ENCODE measurements at regions not wholly inside any gene's neighbourhood (a gene's known extent, or its start where the extent isn't known, plus 50 kb on each side); places are given as distances from the start of the nearest gene placed in this dataset.
"Not testable (repeated sequence)": the region's sequence is repeated elsewhere in the genome, so short reads cannot be mapped to it uniquely, and the experiment has no call there.

GRCh38 chr10:113497198-113497597 is 55.7 kb upstream of the HABP2 start:
- Histone ChIP-seq H3K27ac (no peak overlapping the region), H3K4me3 (no peak overlapping the region), H3K4me1 (no peaks in the 10 kb centered on the region), H3K36me3 (no peaks in the 10 kb centered on the region), H3K9me3 (no peaks in the 10 kb centered on the region), H3K9ac (ENCODE audit: low read depth in 2 of 2, low read length in 2 of 2) (no peak overlapping the region), H3K27me3 (no peaks in the 10 kb centered on the region)
- intact Hi-C loops (cut with DNase I) = no loop called here
- TF ChIP-seq CTCF (IDR thresholded peaks at IDR 0.05) = no peak
- no peak for DNase-seq

- Histone ChIP-seq H3K36me3 (no peaks in the 10 kb centered on the region), H3K4me3 (no peak overlapping the region), H3K9me3 (no peaks in the 10 kb centered on the region), H3K27me3 (no peaks in the 10 kb centered on the region), H3K27ac (no peak overlapping the region), H3K4me1 (no peaks in the 10 kb centered on the region), H3K9ac (ENCODE audit: low read depth in 2 of 2, low read length in 2 of 2) (no peak overlapping the region)
- no peak for TF ChIP-seq CTCF (IDR thresholded peaks at IDR 0.05)
- intact Hi-C loops (cut with DNase I) = no loop called here
- DNase-seq = no peak
These were observed 53.9 kb upstream of the HABP2 start for GRCh38 chr10:113498997-113499396.

GRCh38 chr10:113499806-113500205 is 53.0 kb upstream of the HABP2 start:
- Histone ChIP-seq H3K4me1 (no peaks in the 10 kb centered on the region), H3K36me3 (no peaks in the 10 kb centered on the region), H3K27ac (no peak overlapping the region), H3K4me3 (no peak overlapping the region), H3K9ac (ENCODE audit: low read depth in 2 of 2, low read length in 2 of 2) (no peak overlapping the region), H3K9me3 (no peaks in the 10 kb centered on the region), H3K27me3 (no peaks in the 10 kb centered on the region)
- TF ChIP-seq CTCF (IDR thresholded peaks at IDR 0.05) = no peak
- intact Hi-C loops (cut with DNase I) = no loop called here
- DNase-seq = no peak

GRCh38 chr10:113501031-113501430 is 51.8 kb upstream of the HABP2 start:
- H3K4me1 ChIP-seq; DNase-seq; H3K27me3 ChIP-seq; intact Hi-C loops (cut with DNase I); H3K36me3 ChIP-seq; H3K9ac ChIP-seq (ENCODE audit: low read depth in 2 of 2, low read length in 2 of 2); H3K27ac ChIP-seq; H3K9me3 ChIP-seq; H3K4me3 ChIP-seq: not testable (repeated sequence)
